ENCODE measurements at regions not wholly inside any gene's neighbourhood (a gene's known extent, or its start where the extent isn't known, plus 50 kb on each side); places are given as distances from the start of the nearest gene placed in this dataset.
"Not testable (repeated sequence)": the region's sequence is repeated elsewhere in the genome, so short reads cannot be mapped to it uniquely, and the experiment has no call there.

DNA sequence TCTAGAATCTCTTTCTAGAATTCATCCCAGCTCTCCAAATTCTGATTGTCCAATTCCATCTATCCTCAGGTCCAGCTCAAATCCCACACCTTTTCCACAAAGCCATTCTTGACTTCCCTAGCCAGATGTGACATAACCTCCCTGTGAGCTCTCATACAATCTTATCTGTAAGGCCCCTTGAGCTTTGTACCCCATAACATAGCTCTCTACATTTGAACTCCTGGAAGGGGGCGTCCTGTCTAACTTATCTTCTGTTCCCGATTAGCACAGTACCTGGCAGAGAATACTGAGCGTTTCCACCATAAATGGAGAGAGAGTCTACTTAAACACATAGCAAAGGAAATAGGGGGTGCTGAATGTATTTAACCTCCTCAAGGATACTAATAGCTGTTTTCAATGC is 251.6 kb upstream of the RGMB start:
- Histone ChIP-seq H3K9me3 (ENCODE audit: control insufficient read depth, insufficient read depth, low read length) (no peaks in the 10 kb centered on the region), H3K9ac (ENCODE audit: low read depth, low read length) (no peak overlapping the region), H3K27me3 (ENCODE audit: control insufficient read depth, insufficient read depth, low read length) (no peaks in the 10 kb centered on the region), H3K27ac (ENCODE audit: low read depth, low read length) (no peak overlapping the region), H3K4me1 (ENCODE audit: control insufficient read depth, insufficient read depth, low read length) (0 out of 2 replicates have a peak, but pooled peaks cover 6% of the 10 kb centered on the region), H3K4me3 (ENCODE audit: low read depth, low read length) (no peak overlapping the region), H3K36me3 (ENCODE audit: control insufficient read depth, insufficient read depth, low read length) (no peaks in the 10 kb centered on the region)

DNA sequence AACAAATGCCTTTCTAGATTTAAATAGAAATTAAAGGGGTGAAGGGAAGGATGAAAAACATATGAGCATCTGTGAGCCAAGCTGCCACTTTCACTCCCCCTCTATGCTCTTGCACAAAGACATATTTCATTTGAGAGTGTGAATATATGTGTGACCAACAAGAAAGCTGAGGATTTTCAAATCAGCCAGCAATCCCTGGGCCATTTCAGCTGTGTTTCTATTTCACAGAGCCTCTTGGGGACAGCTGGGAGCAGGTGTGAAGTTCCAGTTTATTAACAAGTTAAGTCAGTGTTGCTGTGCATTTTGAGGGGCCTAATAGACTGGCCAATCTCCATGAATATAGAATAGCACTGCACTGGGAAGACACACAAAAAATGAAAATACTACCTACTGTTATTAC is 248.7 kb upstream of the RGMB start:
- no peak overlapping the region for H3K27ac ChIP-seq (ENCODE audit: low read depth, low read length)
- no peaks in the 10 kb centered on the region for H3K36me3 ChIP-seq (ENCODE audit: control insufficient read depth, insufficient read depth, low read length)
- H3K4me1 ChIP-seq (ENCODE audit: control insufficient read depth, insufficient read depth, low read length): no peaks in the 10 kb centered on the region
- H3K4me3 ChIP-seq (ENCODE audit: low read depth, low read length): no peak overlapping the region
- no peak overlapping the region for H3K9ac ChIP-seq (ENCODE audit: low read depth, low read length)
- H3K9me3 ChIP-seq (ENCODE audit: control insufficient read depth, insufficient read depth, low read length): no peaks in the 10 kb centered on the region
- no peaks in the 10 kb centered on the region for H3K27me3 ChIP-seq (ENCODE audit: control insufficient read depth, insufficient read depth, low read length)

DNA sequence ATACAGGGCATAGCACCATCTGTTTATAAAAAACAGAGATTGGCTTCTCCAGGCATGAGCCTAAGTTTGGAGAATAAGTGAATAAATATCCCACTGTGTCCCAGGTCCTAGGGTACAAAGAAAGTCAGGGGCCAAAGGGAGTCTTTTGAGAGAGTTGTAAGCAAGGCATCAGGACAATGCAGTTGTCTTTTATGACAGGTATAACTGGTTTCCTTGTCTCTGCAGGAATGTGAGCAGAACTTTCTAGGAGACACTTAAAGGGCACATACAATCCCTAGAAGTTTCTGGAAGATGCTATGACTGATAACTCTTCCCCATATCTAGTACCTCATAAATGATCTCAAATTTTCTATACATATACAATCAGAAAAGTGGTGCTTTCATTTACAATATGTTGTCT is 245.6 kb upstream of the RGMB start:
- H3K9ac ChIP-seq (ENCODE audit: low read depth, low read length): no peak overlapping the region
- H3K36me3 ChIP-seq (ENCODE audit: control insufficient read depth, insufficient read depth, low read length): no peaks in the 10 kb centered on the region
- H3K27ac ChIP-seq (ENCODE audit: low read depth, low read length): no peak overlapping the region
- H3K27me3 ChIP-seq (ENCODE audit: control insufficient read depth, insufficient read depth, low read length): no peaks in the 10 kb centered on the region
- no peaks in the 10 kb centered on the region for H3K9me3 ChIP-seq (ENCODE audit: control insufficient read depth, insufficient read depth, low read length)
- H3K4me1 ChIP-seq (ENCODE audit: control insufficient read depth, insufficient read depth, low read length): no peaks in the 10 kb centered on the region
- no peak overlapping the region for H3K4me3 ChIP-seq (ENCODE audit: low read depth, low read length)

DNA sequence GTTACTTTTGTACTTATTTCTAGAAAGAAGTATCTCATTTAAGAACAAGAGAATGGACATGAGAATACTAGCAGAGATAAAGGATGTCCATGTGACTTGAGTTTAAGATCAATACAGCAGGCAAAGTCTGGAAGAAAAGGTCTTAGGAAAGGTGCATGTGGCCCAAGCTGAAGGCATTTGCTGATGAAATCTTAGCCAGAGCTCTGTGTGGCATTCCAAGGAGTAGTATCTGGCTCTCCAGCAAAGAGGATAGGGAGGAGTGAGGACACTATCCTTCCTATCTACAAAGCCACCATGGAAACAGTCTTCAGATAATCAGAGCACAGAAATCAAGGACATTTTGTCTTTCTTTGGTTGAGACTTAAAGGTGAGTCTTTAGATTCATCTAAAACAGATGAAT is 244.1 kb upstream of the RGMB start:
- H3K9ac ChIP-seq (ENCODE audit: low read depth, low read length): no peak overlapping the region
- H3K27me3 ChIP-seq (ENCODE audit: control insufficient read depth, insufficient read depth, low read length): no peaks in the 10 kb centered on the region
- H3K9me3 ChIP-seq (ENCODE audit: control insufficient read depth, insufficient read depth, low read length): no peaks in the 10 kb centered on the region
- H3K4me1 ChIP-seq (ENCODE audit: control insufficient read depth, insufficient read depth, low read length): no peaks in the 10 kb centered on the region
- no peak overlapping the region for H3K27ac ChIP-seq (ENCODE audit: low read depth, low read length)
- H3K36me3 ChIP-seq (ENCODE audit: control insufficient read depth, insufficient read depth, low read length): no peaks in the 10 kb centered on the region
- H3K4me3 ChIP-seq (ENCODE audit: low read depth, low read length): no peak overlapping the region

DNA sequence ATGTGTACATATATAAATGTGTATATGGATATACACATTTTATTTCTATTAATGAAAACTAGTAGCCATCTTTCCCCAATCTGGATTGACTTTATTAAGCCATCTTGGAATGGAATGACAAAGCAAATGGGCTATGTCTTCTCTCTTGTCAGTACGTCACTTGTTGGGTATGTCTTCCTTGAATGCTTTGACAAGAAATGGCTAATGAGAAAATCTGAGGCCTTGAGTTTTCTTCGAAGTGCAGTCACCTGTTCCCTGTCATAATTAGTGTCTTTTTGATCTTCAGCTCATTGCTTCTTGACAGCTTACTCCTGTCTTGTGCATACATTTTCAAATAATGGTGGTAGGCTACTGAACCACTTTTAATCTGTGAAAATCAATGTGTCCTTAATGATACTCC is 243.2 kb upstream of the RGMB start:
- Histone ChIP-seq H3K36me3 (ENCODE audit: control insufficient read depth, insufficient read depth, low read length) (no peaks in the 10 kb centered on the region), H3K4me3 (ENCODE audit: low read depth, low read length) (no peak overlapping the region), H3K27me3 (ENCODE audit: control insufficient read depth, insufficient read depth, low read length) (no peaks in the 10 kb centered on the region), H3K9ac (ENCODE audit: low read depth, low read length) (no peak overlapping the region), H3K4me1 (ENCODE audit: control insufficient read depth, insufficient read depth, low read length) (no peaks in the 10 kb centered on the region), H3K27ac (ENCODE audit: low read depth, low read length) (no peak overlapping the region), H3K9me3 (ENCODE audit: control insufficient read depth, insufficient read depth, low read length) (no peaks in the 10 kb centered on the region)

DNA sequence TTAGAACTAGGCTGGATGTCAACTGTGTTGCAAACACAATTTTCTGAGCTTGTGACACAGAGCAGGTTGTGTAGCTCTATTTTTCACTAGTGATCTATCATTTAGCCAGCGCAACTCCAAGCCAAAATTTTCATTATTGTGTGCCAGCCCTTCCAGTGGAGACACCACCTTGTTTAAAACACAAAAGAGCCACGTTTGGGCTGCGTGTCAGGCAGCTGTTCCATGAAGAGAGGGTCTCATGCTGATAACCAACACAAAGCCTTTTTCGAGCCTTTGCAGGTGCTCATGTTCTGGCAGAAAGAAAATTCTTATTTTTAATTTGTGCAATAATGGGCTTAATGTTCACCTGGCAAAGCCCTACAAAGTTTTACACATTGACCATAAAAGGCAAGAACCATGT is 237.6 kb upstream of the RGMB start:
- H3K9me3 ChIP-seq (ENCODE audit: control insufficient read depth, insufficient read depth, low read length): no peaks in the 10 kb centered on the region
- H3K27ac ChIP-seq (ENCODE audit: low read depth, low read length): no peak overlapping the region
- no peaks in the 10 kb centered on the region for H3K36me3 ChIP-seq (ENCODE audit: control insufficient read depth, insufficient read depth, low read length)

DNA sequence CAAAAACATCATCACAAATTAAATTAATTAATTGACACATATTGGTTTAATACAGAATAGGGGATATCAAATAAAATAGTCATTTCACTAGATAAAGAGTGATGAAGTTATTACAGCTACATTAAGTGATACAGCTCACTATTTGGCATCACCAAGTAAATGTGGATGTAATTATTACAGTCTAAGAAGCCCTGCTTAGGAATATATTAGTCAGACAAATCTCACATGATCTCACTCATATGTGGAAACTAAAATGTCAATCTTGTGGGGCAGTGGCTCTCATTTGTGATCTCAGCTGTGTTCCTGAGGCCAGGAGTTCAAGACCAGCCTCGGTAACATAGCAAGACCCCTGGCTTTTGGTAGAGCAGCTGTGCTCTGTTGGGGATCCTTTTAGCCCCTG is 233.4 kb upstream of the RGMB start:
- Histone ChIP-seq H3K4me3 (ENCODE audit: low read depth, low read length) (no peak overlapping the region), H3K36me3 (ENCODE audit: control insufficient read depth, insufficient read depth, low read length) (no peaks in the 10 kb centered on the region), H3K27ac (ENCODE audit: low read depth, low read length) (no peak overlapping the region), H3K9me3 (ENCODE audit: control insufficient read depth, insufficient read depth, low read length) (peaks cover 4% of the 10 kb centered on the region; the same call in 1 of the 2 replicates), H3K27me3 (ENCODE audit: control insufficient read depth, insufficient read depth, low read length) (no peaks in the 10 kb centered on the region), H3K9ac (ENCODE audit: low read depth, low read length) (no peak overlapping the region), H3K4me1 (ENCODE audit: control insufficient read depth, insufficient read depth, low read length) (peaks cover 11% of the 10 kb centered on the region)

More for the DNA sequence above, 237.6 kb upstream of the RGMB start:
- H3K4me1 ChIP-seq (ENCODE audit: control insufficient read depth, insufficient read depth, low read length): peaks cover 11% of the 10 kb centered on the region
- no peaks in the 10 kb centered on the region for H3K27me3 ChIP-seq (ENCODE audit: control insufficient read depth, insufficient read depth, low read length)
- H3K9ac ChIP-seq (ENCODE audit: low read depth, low read length): no peak overlapping the region
- H3K4me3 ChIP-seq (ENCODE audit: low read depth, low read length): no peak overlapping the region

DNA sequence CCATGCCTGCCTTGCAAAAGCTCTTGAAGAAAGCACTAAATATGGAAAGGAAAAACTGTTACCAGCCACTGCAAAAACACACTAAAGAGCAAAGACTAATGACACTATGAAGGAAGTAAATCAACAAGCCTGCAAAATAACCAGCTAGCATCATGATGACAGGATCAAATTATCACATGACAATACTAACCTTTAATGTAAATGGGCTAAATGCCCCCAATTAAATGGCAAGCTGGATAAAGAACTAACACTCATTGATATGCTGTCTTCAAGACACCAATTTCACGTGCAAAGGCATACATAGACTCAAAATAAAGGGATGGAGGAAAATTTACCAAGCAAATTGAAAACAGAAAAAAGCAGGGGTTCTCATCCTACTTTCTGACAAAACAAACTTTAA is 231.8 kb upstream of the RGMB start:
- Histone ChIP-seq H3K4me3 (ENCODE audit: low read depth, low read length) (no peak overlapping the region), H3K27ac (ENCODE audit: low read depth, low read length) (no peak overlapping the region), H3K36me3 (ENCODE audit: control insufficient read depth, insufficient read depth, low read length) (no peaks in the 10 kb centered on the region), H3K9me3 (ENCODE audit: control insufficient read depth, insufficient read depth, low read length) (peaks cover 13% of the 10 kb centered on the region; the same call in 1 of the 2 replicates), H3K9ac (ENCODE audit: low read depth, low read length) (no peak overlapping the region), H3K27me3 (ENCODE audit: control insufficient read depth, insufficient read depth, low read length) (no peaks in the 10 kb centered on the region), H3K4me1 (ENCODE audit: control insufficient read depth, insufficient read depth, low read length) (peaks cover 8% of the 10 kb centered on the region)

DNA sequence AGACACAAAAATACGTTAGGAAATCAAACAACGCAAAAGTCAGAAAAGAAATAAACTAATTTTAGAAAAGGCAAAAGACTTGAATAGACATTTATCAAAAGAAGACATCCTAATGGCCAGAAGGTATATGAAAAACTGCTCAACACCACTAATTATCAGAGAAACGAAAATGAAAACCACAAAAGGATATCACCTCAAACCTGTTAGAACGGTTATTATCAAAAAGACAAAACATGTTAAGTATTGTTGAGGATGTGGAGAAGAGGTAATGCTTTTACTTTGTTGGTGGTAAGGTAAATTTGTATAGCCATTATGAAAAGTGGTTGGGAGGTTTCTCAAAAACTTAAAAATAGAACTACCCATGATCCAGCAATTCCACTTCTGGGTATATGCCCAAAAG is 230.0 kb upstream of the RGMB start:
- Histone ChIP-seq H3K9me3 (ENCODE audit: control insufficient read depth, insufficient read depth, low read length) (peaks cover 13% of the 10 kb centered on the region; the same call in 1 of the 2 replicates), H3K27me3 (ENCODE audit: control insufficient read depth, insufficient read depth, low read length) (no peaks in the 10 kb centered on the region), H3K4me1 (ENCODE audit: control insufficient read depth, insufficient read depth, low read length) (no peaks in the 10 kb centered on the region), H3K4me3 (ENCODE audit: low read depth, low read length) (no peak overlapping the region), H3K9ac (ENCODE audit: low read depth, low read length) (no peak overlapping the region), H3K36me3 (ENCODE audit: control insufficient read depth, insufficient read depth, low read length) (no peaks in the 10 kb centered on the region), H3K27ac (ENCODE audit: low read depth, low read length) (no peak overlapping the region)

DNA sequence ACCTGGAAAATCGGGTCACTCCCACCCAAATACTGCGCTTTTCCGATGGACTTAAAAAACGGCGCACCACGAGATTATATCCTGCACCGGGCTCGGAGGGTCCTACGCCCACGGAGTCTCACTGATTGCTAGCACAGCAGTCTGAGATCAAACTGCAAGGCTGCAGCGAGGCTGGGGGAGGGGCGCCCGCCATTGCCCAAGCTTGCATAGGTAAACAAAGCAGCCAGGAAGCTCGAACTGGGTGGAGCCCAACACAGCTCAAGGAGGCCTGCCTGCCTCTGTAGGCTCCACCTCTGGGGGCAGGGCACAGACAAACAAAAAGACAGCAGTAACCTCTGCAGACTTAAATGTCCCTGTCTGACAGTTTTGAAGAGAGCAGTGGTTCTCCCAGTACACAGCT is 226.5 kb upstream of the RGMB start:
- H3K9ac ChIP-seq (ENCODE audit: low read depth, low read length); H3K36me3 ChIP-seq (ENCODE audit: control insufficient read depth, insufficient read depth, low read length); H3K4me1 ChIP-seq (ENCODE audit: control insufficient read depth, insufficient read depth, low read length); H3K4me3 ChIP-seq (ENCODE audit: low read depth, low read length); H3K9me3 ChIP-seq (ENCODE audit: control insufficient read depth, insufficient read depth, low read length); H3K27me3 ChIP-seq (ENCODE audit: control insufficient read depth, insufficient read depth, low read length); H3K27ac ChIP-seq (ENCODE audit: low read depth, low read length): not testable (repeated sequence)

DNA sequence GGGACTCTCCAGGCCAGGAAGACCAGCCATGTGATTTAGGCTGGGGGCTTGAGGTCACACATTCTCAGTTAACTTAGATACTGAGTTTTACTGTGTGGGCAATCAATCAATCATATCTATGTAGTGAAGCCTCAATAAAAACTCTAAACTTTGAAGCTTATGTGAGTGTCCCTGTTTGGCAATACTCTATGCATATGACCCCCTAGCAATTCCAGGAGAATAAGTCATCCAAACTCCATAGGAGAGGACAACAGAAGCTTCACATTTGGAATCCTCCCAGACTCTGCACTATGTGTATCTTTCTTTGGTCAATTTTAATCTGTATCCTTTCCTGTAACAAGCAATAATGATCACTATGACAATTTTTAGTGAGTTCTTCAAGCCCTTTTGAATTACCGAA is 216.8 kb upstream of the RGMB start:
- Histone ChIP-seq H3K4me3 (ENCODE audit: low read depth, low read length) (no peak overlapping the region), H3K4me1 (ENCODE audit: control insufficient read depth, insufficient read depth, low read length) (no peaks in the 10 kb centered on the region), H3K9ac (ENCODE audit: low read depth, low read length) (no peak overlapping the region), H3K27me3 (ENCODE audit: control insufficient read depth, insufficient read depth, low read length) (no peaks in the 10 kb centered on the region), H3K9me3 (ENCODE audit: control insufficient read depth, insufficient read depth, low read length) (no peaks in the 10 kb centered on the region), H3K27ac (ENCODE audit: low read depth, low read length) (no peak overlapping the region), H3K36me3 (ENCODE audit: control insufficient read depth, insufficient read depth, low read length) (no peaks in the 10 kb centered on the region)

DNA sequence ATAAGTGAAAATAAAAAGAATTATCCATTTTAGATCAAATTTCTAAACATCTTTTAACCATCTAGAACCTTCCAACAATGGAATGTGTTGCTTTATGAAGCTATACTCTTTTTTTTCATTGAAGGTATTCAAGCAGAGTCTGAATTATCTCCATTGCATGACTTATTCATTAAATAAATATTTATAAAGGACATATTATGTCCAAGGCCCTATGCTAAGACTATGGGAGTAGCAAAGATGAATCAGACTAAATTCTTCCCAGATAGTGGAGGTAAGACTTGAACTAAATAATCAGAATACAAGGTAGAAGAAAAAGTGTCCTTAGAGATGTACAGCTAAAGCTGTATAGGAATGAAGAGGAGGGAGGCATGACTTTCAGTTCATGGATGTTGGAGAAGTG is 215.5 kb upstream of the RGMB start:
- no peaks in the 10 kb centered on the region for H3K27me3 ChIP-seq (ENCODE audit: control insufficient read depth, insufficient read depth, low read length)

More for the DNA sequence above, 215.5 kb upstream of the RGMB start:
- Histone ChIP-seq H3K4me1 (ENCODE audit: control insufficient read depth, insufficient read depth, low read length) (peaks cover under 1% of the 10 kb centered on the region; the same call in 1 of the 2 replicates), H3K9me3 (ENCODE audit: control insufficient read depth, insufficient read depth, low read length) (no peaks in the 10 kb centered on the region), H3K36me3 (ENCODE audit: control insufficient read depth, insufficient read depth, low read length) (no peaks in the 10 kb centered on the region), H3K27ac (ENCODE audit: low read depth, low read length) (no peak overlapping the region), H3K9ac (ENCODE audit: low read depth, low read length) (no peak overlapping the region), H3K4me3 (ENCODE audit: low read depth, low read length) (no peak overlapping the region)
